ENCODE measurements at regions not wholly inside any gene's neighbourhood (a gene's known extent, or its start where the extent isn't known, plus 50 kb on each side); places are given as distances from the start of the nearest gene placed in this dataset.

DNA sequence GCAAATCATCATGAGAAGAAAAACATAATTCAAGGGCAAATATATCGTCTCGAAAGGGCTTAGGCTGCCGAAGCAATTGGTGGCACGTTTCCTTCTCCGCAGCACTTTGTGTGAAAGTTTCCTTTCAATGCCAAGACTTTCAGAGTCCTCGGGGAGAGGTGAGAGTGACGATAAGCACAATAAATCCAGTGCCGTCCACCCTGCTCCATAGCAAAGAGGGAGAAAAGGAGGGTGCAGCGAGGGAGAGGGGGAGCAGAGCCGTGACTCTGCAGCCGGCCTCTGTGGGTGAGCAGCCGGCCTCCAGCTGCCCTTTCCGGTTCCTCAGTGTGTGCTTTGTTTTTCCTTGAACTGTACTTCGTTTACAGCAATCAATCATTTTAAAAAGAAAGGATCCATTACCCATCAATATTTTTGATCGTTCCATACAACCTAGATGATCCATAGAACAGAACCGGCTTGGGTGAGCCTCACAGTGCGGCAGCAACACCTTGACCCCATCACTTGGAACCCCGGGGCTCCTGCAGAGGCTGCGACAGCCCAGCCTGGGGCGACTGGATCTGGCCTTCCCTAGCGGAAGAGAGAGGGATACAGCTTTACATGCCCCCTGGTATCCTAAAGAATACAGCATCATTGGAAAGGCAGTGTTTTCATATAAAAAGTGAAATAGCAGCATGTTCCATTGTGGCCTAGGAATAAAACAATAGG lies 247.0 kb upstream of the IRX4 start:
- Histone ChIP-seq H3K4me1 (ENCODE audit: low read depth, poor library complexity, severe bottlenecking) (no peaks in the 10 kb centered on the region), H3K4me2 (no peak overlapping the region), H3K9ac (no peak overlapping the region), H3K79me2 (ENCODE audit: insufficient read depth, low read depth) (no peaks in the 10 kb centered on the region), H3K36me3 (ENCODE audit: insufficient read depth) (no peaks in the 10 kb centered on the region), H3K4me3 (IDR thresholded peaks at IDR 0.05; ENCODE audit: insufficient read depth, low read depth, low read length) (no peak overlapping the region), H3K27me3 (ENCODE audit: insufficient read depth, low read depth) (no peaks in the 10 kb centered on the region), H3K27ac (no peak overlapping the region), H2AFZ (ENCODE audit: low read depth) (no peak overlapping the region), H4K20me1 (ENCODE audit: insufficient read depth) (no peaks in the 10 kb centered on the region)
- TF ChIP-seq, protein P1, sequence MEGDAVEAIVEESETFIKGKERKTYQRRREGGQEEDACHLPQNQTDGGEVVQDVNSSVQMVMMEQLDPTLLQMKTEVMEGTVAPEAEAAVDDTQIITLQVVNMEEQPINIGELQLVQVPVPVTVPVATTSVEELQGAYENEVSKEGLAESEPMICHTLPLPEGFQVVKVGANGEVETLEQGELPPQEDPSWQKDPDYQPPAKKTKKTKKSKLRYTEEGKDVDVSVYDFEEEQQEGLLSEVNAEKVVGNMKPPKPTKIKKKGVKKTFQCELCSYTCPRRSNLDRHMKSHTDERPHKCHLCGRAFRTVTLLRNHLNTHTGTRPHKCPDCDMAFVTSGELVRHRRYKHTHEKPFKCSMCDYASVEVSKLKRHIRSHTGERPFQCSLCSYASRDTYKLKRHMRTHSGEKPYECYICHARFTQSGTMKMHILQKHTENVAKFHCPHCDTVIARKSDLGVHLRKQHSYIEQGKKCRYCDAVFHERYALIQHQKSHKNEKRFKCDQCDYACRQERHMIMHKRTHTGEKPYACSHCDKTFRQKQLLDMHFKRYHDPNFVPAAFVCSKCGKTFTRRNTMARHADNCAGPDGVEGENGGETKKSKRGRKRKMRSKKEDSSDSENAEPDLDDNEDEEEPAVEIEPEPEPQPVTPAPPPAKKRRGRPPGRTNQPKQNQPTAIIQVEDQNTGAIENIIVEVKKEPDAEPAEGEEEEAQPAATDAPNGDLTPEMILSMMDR (conservative IDR thresholded peaks at IDR 0.05; ENCODE audit: low read depth, low read length): no peak

DNA sequence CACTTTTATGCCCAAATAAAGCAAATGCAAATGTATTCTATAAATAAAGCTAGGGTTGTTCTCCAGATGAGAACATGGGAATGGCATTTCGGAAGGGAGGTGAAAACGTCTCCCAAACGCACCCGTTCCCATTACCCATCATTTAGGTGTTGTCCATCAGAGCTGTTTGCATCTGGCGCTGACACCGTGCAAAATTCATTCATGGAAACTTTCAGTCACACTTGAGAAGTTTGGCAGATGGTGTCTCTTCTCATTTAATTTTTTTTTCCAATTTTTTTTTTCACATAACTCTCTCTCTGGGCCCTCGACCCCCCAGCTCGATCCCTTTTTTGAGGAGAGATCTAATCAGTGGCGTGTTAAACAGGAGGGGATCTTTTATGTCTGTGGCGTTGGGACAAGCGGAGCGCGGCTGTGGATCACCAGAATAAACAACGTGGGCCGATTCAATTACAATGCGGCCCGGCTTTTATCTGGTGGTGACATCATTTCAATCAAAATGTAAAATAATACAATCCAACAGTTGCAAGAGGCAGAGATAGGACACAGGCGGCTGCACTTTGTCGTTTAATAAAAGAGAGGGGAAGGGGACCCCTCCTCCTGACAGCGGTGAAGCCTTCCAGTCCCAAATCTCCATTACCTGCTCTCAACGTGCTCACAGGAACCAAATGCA lies 246.1 kb upstream of the IRX4 start:
- Histone ChIP-seq H3K4me2 (no peak overlapping the region), H3K4me1 (ENCODE audit: low read depth, poor library complexity, severe bottlenecking) (no peaks in the 10 kb centered on the region), H3K27ac (no peak overlapping the region), H3K27me3 (ENCODE audit: insufficient read depth, low read depth) (no peaks in the 10 kb centered on the region), H3K9ac (no peak overlapping the region), H3K36me3 (ENCODE audit: insufficient read depth) (no peaks in the 10 kb centered on the region), H3K79me2 (ENCODE audit: insufficient read depth, low read depth) (no peaks in the 10 kb centered on the region), H4K20me1 (ENCODE audit: insufficient read depth) (no peaks in the 10 kb centered on the region), H3K4me3 (IDR thresholded peaks at IDR 0.05; ENCODE audit: insufficient read depth, low read depth, low read length) (no peak overlapping the region), H2AFZ (ENCODE audit: low read depth) (no peak overlapping the region)
- TF ChIP-seq, protein P1 (conservative IDR thresholded peaks at IDR 0.05; ENCODE audit: low read depth, low read length): no peak

DNA sequence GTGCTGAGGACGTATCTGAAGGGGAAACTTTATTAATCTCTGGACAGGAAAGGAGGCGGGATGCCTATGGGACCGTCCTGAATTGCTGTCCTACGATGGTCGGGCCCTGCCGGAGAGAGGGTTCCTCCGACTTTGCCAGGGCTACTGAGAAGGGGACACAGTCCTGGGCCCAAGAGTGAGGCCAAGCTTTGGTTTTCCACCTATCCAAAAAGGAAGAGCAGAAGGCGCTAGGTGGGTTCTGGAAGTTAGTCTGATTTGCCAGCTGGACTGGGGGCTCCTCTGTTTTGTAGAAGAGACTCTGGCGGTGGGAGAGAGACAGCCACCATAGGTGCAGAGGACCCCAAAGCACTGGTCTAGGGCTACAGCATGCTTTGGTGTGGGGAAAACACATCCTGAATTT lies 243.8 kb upstream of the IRX4 start:
- Histone ChIP-seq H3K9ac (no peak overlapping the region), H3K36me3 (ENCODE audit: insufficient read depth) (no peaks in the 10 kb centered on the region), H3K4me2 (no peak overlapping the region), H3K79me2 (ENCODE audit: insufficient read depth, low read depth) (no peaks in the 10 kb centered on the region), H2AFZ (ENCODE audit: low read depth) (no peak overlapping the region), H4K20me1 (ENCODE audit: insufficient read depth) (no peaks in the 10 kb centered on the region), H3K27ac (no peak overlapping the region), H3K4me1 (ENCODE audit: low read depth, poor library complexity, severe bottlenecking) (no peaks in the 10 kb centered on the region), H3K27me3 (ENCODE audit: insufficient read depth, low read depth) (no peaks in the 10 kb centered on the region), H3K4me3 (IDR thresholded peaks at IDR 0.05; ENCODE audit: insufficient read depth, low read depth, low read length) (no peak overlapping the region)
- TF ChIP-seq, protein P1 (conservative IDR thresholded peaks at IDR 0.05; ENCODE audit: low read depth, low read length): no peak

DNA sequence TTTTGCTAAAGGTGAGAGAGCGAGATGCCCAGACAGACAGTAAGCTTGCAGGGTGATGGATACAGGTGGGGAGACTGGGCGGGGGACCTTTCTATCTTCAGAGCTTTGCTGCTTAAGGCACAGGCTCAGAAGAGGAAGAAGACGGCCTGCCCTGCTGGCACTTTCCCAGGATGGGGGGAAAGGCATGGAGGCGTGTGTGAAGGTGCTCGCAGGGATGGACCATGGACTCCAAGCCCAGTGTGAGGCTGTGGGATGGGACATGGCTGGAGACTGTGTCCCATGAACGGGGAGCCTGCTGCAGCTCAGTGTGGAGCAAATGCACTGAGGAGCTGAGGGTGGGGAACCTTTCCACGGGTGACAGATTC lies 243.2 kb upstream of the IRX4 start:
- no peaks in the 10 kb centered on the region for H3K79me2 ChIP-seq (ENCODE audit: insufficient read depth, low read depth)
- no peak overlapping the region for H3K4me3 ChIP-seq (IDR thresholded peaks at IDR 0.05; ENCODE audit: insufficient read depth, low read depth, low read length)
- H3K27ac ChIP-seq: no peak overlapping the region
- no peak overlapping the region for H3K4me2 ChIP-seq
- no peak overlapping the region for H3K9ac ChIP-seq
- H3K4me1 ChIP-seq (ENCODE audit: low read depth, poor library complexity, severe bottlenecking): no peaks in the 10 kb centered on the region
- TF ChIP-seq, protein P1 (conservative IDR thresholded peaks at IDR 0.05; ENCODE audit: low read depth, low read length): no peak
- no peaks in the 10 kb centered on the region for H3K27me3 ChIP-seq (ENCODE audit: insufficient read depth, low read depth)
- no peaks in the 10 kb centered on the region for H4K20me1 ChIP-seq (ENCODE audit: insufficient read depth)
- H2AFZ ChIP-seq (ENCODE audit: low read depth): no peak overlapping the region
- H3K36me3 ChIP-seq (ENCODE audit: insufficient read depth): no peaks in the 10 kb centered on the region

Measured in KMS-11 (cell line).